ENCODE measurements at regions not wholly inside any gene's neighbourhood (a gene's known extent, or its start where the extent isn't known, plus 50 kb on each side); places are given as distances from the start of the nearest gene placed in this dataset.

DNA sequence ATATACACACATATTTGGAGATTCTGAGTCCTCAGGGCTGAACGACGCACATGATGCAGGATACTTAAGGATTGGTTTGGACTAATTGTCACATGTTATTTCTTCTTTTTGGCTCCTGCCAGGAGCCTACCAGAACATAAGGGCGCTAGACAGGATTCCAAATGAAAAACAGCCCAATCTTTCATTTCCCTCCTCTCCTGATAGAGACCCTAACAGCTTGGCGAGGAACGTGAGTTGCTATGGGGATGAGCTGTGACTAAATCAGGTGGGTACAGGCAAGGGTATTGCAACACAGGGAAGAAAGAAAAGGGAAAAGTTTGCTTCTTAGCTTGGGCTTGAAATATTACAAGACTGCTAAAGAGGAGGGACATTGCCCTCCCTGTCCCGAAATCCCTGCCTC is 109.9 kb downstream of the AIPL1 start:
- TF ChIP-seq, protein P1, sequence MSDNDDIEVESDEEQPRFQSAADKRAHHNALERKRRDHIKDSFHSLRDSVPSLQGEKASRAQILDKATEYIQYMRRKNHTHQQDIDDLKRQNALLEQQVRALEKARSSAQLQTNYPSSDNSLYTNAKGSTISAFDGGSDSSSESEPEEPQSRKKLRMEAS (IDR thresholded peaks at IDR 0.05), result no peak
- TF ChIP-seq, protein P2, sequence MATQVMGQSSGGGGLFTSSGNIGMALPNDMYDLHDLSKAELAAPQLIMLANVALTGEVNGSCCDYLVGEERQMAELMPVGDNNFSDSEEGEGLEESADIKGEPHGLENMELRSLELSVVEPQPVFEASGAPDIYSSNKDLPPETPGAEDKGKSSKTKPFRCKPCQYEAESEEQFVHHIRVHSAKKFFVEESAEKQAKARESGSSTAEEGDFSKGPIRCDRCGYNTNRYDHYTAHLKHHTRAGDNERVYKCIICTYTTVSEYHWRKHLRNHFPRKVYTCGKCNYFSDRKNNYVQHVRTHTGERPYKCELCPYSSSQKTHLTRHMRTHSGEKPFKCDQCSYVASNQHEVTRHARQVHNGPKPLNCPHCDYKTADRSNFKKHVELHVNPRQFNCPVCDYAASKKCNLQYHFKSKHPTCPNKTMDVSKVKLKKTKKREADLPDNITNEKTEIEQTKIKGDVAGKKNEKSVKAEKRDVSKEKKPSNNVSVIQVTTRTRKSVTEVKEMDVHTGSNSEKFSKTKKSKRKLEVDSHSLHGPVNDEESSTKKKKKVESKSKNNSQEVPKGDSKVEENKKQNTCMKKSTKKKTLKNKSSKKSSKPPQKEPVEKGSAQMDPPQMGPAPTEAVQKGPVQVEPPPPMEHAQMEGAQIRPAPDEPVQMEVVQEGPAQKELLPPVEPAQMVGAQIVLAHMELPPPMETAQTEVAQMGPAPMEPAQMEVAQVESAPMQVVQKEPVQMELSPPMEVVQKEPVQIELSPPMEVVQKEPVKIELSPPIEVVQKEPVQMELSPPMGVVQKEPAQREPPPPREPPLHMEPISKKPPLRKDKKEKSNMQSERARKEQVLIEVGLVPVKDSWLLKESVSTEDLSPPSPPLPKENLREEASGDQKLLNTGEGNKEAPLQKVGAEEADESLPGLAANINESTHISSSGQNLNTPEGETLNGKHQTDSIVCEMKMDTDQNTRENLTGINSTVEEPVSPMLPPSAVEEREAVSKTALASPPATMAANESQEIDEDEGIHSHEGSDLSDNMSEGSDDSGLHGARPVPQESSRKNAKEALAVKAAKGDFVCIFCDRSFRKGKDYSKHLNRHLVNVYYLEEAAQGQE (IDR thresholded peaks at IDR 0.05; ENCODE audit: low read depth), result no peak
- TF ChIP-seq NFIC (IDR thresholded peaks at IDR 0.05), result no peak
- no peak for TF ChIP-seq RAD21 (IDR thresholded peaks at IDR 0.05; ENCODE audit: low read depth)
- no peak for TF ChIP-seq EP300 (IDR thresholded peaks at IDR 0.05; ENCODE audit: borderline replicate concordance)
- TF ChIP-seq ZBTB7A (IDR thresholded peaks at IDR 0.05; ENCODE audit: low read depth), result no peak
- no peak for TF ChIP-seq CREB1 (IDR thresholded peaks at IDR 0.05; ENCODE audit: low read depth)
- no peak for TF ChIP-seq TCF12 (IDR thresholded peaks at IDR 0.05; ENCODE audit: low read depth)
- no peak for TF ChIP-seq FOXM1 (IDR thresholded peaks at IDR 0.05; ENCODE audit: borderline replicate concordance, low read depth)
- TF ChIP-seq EGR1 (IDR thresholded peaks at IDR 0.05), result no peak
- TF ChIP-seq CEBPB (IDR thresholded peaks at IDR 0.05), result no peak
- no peak for TF ChIP-seq USF1 (IDR thresholded peaks at IDR 0.05)
- TF ChIP-seq YY1 (IDR thresholded peaks at IDR 0.05; ENCODE audit: low read depth), result no peak
- TF ChIP-seq TAF1 (IDR thresholded peaks at IDR 0.05; ENCODE audit: low read depth), result no peak
- TF ChIP-seq TEAD4 (IDR thresholded peaks at IDR 0.05), result no peak

GRCh38 chr17:6323626-6324356 is 111.1 kb downstream of the AIPL1 start:
- TF ChIP-seq TCF12 (IDR thresholded peaks at IDR 0.05; ENCODE audit: low read depth) (no peak), ZBTB7A (IDR thresholded peaks at IDR 0.05; ENCODE audit: low read depth) (no peak)

- TF ChIP-seq NFIC (IDR thresholded peaks at IDR 0.05), result no peak
- TF ChIP-seq CREB1 (IDR thresholded peaks at IDR 0.05; ENCODE audit: low read depth), result no peak
These were observed 112.6 kb downstream of the AIPL1 start for GRCh38 chr17:6322316-6322715.

- TF ChIP-seq TEAD4 (IDR thresholded peaks at IDR 0.05), result no peak
- TF ChIP-seq RAD21 (IDR thresholded peaks at IDR 0.05; ENCODE audit: low read depth), result no peak
- TF ChIP-seq ZBTB7A (IDR thresholded peaks at IDR 0.05; ENCODE audit: low read depth), result no peak
- TF ChIP-seq CREB1 (IDR thresholded peaks at IDR 0.05; ENCODE audit: low read depth), result no peak
- no peak for TF ChIP-seq NFIC (IDR thresholded peaks at IDR 0.05)
- TF ChIP-seq, protein P1 (IDR thresholded peaks at IDR 0.05), result no peak
- TF ChIP-seq, protein P2 (IDR thresholded peaks at IDR 0.05; ENCODE audit: low read depth), result no peak
- TF ChIP-seq FOXM1 (IDR thresholded peaks at IDR 0.05; ENCODE audit: borderline replicate concordance, low read depth), result no peak
- no peak for TF ChIP-seq EP300 (IDR thresholded peaks at IDR 0.05; ENCODE audit: borderline replicate concordance)
- no peak for TF ChIP-seq YY1 (IDR thresholded peaks at IDR 0.05; ENCODE audit: low read depth)
- TF ChIP-seq TCF12 (IDR thresholded peaks at IDR 0.05; ENCODE audit: low read depth), result no peak
- TF ChIP-seq USF1 (IDR thresholded peaks at IDR 0.05), result no peak
- no peak for TF ChIP-seq CEBPB (IDR thresholded peaks at IDR 0.05)
- TF ChIP-seq EGR1 (IDR thresholded peaks at IDR 0.05), result no peak
- no peak for TF ChIP-seq TAF1 (IDR thresholded peaks at IDR 0.05; ENCODE audit: low read depth)
These were observed 120.6 kb downstream of the AIPL1 start for GRCh38 chr17:6314311-6314710.

GRCh38 chr17:6313835-6314234 is 121.1 kb downstream of the AIPL1 start:
- TF ChIP-seq, protein P1 (IDR thresholded peaks at IDR 0.05), result no peak
- TF ChIP-seq CEBPB (IDR thresholded peaks at IDR 0.05) (no peak), RAD21 (IDR thresholded peaks at IDR 0.05; ENCODE audit: low read depth) (no peak), CREB1 (IDR thresholded peaks at IDR 0.05; ENCODE audit: low read depth) (no peak), TCF12 (IDR thresholded peaks at IDR 0.05; ENCODE audit: low read depth) (no peak), ZBTB7A (IDR thresholded peaks at IDR 0.05; ENCODE audit: low read depth) (no peak), EP300 (IDR thresholded peaks at IDR 0.05; ENCODE audit: borderline replicate concordance) (no peak)
- TF ChIP-seq, protein P2 (IDR thresholded peaks at IDR 0.05; ENCODE audit: low read depth), result no peak
